HT-29 (cell line): ENCODE measurements at regions not wholly inside any gene's neighbourhood (a gene's known extent, or its start where the extent isn't known, plus 50 kb on each side); places are given as distances from the start of the nearest gene placed in this dataset.

ENCODE experiments used
- DNase-seq: peaks from one replicate; pipeline ENCODE4 v3.0.0-alpha.2; 2015; ENCODE audit warnings: low spot score

GRCh38 chr12:115708801-115709200 lies 568.7 kb downstream of the MED13L start:
- DNase-seq, result no peak

DNA sequence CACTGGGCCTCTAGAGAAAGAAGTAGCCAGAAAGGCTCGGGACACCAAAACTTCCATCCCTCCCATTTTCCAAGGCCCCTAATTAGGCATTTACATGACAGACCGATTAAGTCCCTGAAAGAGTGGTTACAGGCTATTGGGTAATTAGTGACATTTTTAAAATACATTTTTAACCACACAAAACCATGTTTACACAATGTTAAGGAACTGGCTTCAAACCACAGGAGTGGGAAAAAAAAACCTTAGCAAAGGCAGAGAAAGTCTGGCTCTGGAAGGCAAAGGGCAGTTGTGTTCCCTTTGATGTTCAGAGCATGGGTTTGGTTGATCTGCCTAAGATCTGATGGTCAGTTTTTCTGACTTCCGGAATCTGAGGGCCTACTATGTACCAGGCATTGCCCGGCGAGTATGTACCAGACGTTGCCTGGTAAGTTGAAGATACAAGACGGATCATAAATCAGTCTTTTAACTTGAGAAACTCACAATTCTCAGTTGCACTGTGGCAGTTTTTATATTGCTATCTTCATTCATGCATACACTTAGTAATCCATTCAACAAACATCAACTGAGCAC lies 576.5 kb downstream of the MED13L start:
- DNase-seq, result no peak

DNA sequence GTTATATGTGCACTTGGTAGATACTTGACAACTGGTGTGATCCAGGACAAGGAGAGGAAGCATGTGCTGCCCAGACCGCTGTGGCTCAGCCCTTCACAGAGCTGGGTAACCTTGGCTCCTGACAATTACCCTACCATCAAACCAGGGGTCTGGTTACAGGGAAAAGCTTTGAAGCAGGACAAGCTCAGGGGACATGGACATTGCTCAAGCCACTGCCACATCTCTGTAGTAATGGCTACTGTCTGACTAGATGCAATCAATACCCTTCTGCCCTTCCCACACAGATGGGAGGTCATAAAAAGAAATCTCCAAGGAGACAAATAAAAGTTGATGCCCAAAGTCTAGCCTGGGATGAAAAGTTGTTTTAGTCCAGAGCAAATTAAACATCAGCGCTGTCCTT lies 577.4 kb downstream of the MED13L start:
- no peak for DNase-seq

DNA sequence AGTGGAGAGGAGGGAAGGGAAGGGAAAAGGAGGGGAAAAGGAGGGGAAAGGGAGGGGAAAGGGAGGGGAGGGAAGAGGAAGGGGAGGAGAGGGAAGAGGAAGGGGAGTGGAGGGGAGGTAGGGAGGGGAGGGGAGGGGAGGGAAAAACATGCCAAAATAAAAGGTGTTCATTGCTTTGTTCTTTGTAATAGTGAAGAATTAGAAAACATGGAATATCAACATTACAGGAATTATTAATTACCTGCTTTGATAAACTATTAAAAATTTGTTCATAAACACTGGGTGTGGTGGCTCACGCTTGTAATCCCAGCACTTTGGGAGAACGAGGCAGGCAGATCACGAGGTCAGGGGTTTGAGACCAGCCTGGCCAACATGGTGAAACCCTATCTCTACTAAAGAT lies 579.2 kb downstream of the MED13L start:
- DNase-seq, result no peak

DNA sequence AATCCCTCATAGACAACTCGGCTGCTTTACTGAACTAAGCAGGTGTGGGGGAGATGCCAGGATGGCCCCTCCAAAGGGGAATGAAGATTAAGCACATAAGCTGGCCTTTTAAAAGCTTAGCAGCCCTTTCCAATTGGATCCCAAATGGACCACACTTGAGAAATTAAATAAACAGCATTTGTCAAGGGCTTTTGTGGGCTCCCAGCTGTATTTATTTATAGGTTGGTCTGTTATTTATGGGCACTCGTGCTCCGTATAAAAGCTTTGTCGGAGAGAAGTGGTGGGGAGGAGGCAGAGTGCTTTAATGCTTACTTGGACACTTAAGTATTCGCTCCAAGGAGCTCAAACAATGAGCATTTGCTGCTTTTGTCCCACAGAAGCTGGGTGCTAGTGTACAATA lies 580.2 kb downstream of the MED13L start:
- no peak for DNase-seq

GRCh38 chr12:115694564-115694963 lies 582.9 kb downstream of the MED13L start:
- no peak for DNase-seq

- no peak for DNase-seq
These were observed 583.5 kb downstream of the MED13L start for GRCh38 chr12:115693970-115694369.

- peak; percentile 10 for DNase-seq
These were observed 586.4 kb downstream of the MED13L start for GRCh38 chr12:115691123-115691522.

GRCh38 chr12:115687094-115687493 lies 590.4 kb downstream of the MED13L start:
- no peak for DNase-seq

DNA sequence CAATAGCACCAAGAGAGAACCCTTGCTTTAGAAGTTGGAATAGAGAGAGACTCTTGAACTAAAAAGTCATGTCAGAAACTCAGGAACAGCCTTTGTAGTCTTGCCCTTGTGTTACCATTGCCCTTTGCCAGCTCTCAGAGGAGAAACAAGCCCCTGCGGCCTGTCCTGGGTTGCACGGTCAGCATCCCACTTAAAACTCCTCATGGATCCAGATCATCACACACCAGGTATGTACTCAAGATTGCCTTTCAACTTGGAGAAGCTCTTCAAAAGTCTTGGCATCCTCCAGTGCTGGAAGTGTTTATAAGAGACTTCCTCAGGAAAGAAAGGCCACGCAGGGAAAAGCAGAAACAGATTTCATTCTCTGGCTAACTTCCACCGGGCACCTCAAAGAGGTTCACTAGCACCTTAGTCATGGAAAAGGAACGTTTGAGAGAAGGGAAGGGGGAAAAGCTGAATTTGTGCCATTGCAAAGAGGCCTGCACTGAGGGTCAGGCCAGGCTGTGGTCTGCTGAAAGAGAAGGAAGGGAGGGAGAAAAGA lies 594.2 kb downstream of the MED13L start:
- DNase-seq, result no peak

DNA sequence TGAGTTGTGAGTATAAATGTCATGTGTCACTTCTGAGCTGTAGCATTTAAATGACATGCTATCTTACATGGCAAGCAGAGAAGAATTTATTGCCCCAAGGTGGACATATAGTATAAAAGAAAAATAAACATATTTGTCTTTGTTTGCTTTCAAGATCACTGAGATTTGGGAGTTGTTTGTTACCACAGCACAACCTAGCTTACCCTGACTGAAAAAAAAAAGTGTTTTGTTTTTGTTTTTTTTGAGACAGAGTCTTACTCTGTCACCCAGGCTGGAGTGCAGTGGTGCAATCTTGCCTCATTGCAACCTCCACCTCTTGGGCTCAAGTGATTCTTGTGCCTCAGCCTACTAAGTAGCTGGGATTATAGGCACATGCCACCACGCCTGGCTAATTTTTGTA lies 596.5 kb downstream of the MED13L start:
- no peak for DNase-seq

DNA sequence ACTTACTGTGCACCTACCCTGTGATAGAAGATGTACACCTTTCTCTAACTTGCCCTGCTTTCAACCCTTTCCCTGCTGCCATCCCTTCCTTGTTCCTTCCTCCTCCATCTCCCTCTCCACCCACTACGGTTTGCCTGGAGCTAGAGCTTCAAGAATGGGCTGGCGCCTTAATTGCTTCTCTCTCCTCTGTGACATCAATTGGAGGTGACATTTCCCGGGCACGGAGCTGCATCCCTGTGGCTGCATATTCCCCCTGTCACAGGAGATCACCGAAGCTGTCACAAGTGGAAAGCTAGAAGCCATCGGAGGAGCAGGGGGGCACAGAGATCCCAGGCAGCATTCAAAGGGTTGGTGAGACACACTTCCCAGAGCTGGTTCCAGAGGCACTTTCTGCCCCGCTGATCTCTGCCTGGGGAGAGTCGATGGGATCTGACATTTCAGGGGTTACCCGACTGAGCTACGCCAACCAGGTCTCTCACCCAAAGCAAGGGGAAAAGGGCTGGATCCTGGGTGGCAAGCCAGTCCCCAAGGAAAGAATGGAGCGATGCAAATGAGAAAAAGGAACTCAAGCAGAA lies 604.9 kb downstream of the MED13L start:
- no peak for DNase-seq

GRCh38 chr12:115672086-115672485 lies 605.4 kb downstream of the MED13L start:
- DNase-seq, result no peak

DNA sequence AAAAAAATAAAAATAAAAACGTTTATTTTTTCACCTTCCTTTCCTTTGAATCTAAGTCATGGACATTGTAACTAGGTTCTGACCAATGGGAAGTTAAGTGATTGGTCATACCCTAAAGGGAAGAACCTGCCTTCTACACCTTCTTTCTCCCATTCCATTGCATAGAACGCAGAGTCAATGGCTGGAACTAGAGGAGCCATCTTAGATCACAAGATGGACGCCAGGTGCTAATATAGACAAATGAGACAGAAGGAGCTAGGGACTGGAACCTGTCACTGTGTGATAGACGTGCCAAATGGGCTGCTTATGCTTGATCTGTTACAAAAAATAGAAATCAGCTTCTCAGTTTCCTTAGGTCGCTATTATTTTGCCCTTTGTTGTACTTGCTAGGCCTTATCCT lies 606.6 kb downstream of the MED13L start:
- no peak for DNase-seq

DNA sequence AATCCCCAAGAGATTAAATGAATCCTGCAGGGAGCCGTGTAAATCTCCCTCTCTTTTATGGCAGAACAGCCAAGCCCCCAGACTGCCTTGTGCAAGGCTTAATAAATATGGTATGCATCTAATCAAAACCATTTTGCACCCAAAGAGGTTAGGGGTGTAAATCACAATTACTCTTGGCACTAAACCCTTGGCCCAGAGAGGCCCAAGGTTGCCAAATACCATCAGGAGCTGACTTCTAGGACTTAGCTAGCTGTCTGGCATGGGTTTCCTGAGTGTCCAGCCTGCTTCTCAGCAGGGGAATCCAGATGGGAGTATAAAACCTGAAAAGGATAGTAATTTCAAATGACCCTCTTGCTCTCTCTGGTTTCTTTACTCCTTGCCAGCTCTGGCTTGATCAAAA lies 610.4 kb downstream of the MED13L start:
- no peak for DNase-seq

DNA sequence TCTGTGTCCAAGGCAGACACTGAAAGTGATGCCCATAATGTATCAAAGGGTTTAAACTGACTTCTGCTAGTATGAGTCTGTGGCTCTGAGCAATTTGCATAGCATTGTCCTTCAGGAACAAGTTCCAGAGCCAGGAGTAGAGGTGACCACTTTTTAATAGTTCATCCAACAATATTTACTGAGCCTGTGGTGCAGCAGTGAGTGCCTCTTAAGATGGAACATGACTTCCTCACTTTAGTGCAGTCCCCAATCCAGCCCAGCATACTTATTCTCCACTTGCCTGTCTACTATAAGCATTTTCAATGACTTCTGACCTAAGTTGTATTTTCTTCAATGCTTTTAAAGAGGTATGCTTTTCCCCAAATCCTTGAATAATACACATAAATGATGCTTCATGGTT lies 611.3 kb downstream of the MED13L start:
- DNase-seq, result no peak

DNA sequence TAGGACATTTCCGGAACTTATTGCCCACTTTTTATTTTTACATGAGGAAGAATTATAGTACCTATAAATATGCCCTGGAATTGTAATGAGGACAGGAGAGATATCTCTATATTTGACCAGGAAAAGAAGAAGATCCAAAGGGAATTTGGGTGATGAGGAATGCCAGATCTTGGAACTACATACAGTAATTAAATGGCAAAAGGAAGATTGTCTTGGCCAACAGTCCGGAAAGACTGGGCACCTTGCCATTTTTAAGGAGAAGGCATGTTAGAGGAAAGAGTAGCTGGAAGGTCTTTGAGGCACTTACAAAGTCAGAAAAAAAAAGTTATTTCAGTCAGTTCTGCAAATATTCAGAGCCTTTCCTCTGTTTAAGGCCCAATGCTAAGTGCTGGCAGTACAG lies 616.4 kb downstream of the MED13L start:
- DNase-seq, result no peak

- peak; percentile 15 for DNase-seq
These were observed 617.2 kb downstream of the MED13L start for GRCh38 chr12:115660211-115660805.

GRCh38 chr12:115659422-115659821 lies 618.1 kb downstream of the MED13L start:
- DNase-seq, result no peak

DNA sequence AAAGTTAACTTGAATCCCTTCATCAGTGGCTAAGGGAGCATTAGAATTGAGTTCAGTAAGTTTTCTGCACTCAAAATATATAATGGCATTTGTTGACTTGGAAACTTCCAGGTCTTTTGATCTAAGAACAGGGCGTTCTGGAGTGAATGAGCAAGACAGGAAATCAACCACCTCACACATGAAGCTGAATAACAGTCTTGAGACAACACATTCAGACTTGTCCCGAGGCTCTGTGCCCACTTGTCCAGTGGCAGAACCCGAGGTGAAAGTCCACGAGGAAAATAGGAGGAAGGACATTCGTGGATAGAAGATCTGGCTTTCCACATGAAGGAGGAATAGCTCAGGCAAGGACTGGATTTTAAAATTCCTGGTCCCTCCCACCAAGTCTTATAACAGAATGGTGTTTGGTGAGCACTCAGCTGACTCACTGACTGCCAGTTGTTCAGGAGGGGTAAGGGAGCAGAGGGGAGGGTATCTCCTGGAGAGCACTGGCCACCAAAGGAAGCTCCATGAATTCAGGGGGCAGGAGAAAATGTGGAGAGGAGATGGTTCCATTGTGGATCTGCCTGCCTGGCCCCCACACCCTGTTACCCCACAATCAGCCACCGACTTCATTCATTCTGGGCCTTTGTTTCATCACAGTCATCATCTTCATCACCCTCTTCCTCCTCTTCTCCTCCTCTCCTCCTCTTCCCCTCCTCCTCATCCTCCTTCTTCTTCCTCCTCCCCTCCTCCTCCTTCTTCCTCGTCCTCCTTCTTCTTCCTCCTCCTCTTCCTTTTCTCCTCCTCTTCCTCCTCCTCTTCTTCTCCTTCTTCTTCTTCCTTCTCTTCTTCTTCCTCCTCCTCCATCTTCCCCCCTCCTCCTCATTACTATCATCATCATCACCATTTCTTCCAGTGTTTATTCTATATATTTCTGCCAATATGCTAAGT lies 620.1 kb downstream of the MED13L start:
- no peak for DNase-seq

GRCh38 chr12:115650026-115650425 lies 627.5 kb downstream of the MED13L start:
- no peak for DNase-seq

DNA sequence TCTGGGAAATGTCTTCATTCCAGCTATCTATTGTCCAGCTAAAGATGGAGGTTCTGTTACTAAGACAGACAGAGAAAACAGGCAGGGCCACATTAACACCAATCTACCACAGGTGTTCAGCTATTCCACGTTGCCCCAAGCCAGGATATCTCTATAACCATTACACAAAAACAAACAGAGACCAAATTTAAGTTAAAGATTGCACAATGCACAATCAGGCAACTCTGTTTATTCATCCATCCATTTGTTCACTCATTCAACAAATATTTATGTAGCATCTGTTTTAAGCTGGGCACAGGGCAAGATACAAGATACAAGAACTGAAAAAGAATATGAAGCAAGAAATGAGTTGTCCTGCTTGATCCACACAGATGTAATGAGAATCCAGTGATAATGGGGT lies 629.0 kb downstream of the MED13L start:
- DNase-seq, result no peak
